ENCODE measurements at regions not wholly inside any gene's neighbourhood (a gene's known extent, or its start where the extent isn't known, plus 50 kb on each side); places are given as distances from the start of the nearest gene placed in this dataset.

DNA sequence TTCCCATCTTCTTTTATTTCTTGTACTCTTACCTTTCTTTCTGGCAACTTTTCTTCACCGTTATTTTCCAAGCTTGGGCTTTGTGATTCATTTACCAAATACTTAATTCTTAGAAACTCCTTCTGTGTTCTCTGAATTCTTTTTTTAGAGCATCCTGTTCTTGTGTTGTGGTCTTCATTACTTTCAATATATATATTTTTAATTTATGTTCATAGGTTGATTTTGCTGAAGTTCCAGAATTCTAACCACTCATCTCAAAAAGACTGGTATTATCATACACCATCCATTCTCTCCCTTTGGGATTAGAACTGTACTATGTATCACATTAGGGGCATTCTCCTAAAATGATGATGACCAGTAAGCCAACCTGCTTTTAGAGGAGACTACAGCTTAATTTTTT lies 362.3 kb upstream of the CBLB start:
- no peak for DNase-seq

DNA sequence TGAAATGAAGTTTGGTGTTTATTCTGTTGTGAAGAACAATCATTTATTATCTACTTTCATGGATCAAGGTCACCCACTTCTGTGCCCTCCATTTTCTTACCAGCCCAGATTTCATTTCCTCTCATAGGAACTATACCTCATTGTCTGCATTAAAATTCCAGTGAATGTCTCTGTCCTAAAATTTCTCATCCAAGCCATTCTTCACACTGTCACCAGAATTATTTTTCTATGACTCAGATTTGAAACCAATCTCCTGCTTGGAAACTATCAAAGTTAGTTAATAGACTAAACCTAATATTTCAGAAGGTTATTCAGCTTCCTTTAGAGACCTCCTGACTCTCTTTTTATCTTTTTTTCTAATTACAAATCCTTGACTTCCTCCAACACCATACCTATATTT lies 364.1 kb upstream of the CBLB start:
- no peak for DNase-seq

DNA sequence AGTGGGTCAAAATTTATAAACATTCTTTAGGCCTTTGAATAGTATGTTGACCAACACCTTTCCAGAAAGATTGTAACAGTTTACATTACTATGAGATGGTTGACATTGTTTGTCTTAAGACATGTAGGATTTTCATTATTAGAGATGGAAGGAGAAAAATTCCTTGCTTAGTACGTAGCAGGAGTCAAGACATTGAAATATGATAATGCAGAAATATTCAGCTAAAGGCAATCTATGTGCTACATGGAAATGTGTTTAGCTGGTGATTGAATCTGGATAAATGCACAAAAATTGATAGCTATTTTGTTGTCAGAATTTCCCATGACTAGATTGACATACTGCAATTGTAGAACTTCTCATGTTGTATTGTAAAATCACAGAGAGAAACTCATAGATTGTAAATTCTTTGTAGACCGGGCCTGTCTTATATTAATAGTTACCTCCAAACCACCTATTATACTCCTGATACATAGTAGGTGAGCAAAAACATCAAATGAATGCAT lies 370.4 kb upstream of the CBLB start:
- no peak for DNase-seq

DNA sequence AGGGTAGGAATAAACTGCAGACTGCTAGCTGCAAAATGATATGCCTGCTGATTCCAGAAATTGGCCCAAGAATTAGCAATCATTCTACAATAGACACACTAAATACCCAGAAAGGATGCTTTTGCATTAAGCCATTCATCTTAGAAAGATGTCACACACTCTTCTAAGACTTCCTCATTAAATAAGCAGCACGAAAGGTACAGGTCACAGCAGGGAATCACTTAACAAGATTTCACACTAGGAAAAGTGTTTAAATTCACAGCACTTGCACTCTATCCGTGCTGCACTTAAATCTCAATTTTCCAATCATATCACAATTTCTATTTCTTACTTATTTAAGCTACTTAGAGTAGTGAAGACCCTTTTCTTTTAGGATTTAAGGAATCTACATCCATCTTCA lies 372.8 kb upstream of the CBLB start:
- no peak for DNase-seq

DNA sequence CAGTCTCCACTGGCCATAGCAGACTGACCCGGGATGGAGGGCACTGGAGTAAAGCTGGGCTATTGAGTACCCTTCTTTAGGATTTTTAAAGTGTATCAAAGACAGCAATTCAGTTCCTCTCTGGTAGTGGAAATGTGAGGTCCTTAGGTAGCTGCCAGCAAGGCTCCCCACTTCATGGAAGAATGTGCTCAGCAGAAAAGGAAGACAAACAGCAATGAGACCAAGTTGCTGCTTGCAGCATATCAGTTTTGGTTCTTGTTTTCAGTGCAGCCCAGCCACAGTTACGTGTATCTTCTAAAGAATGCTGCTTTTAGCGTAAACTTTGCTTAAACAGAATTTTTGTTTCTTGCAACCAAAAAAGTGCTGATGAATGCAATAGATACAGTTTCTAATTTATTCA lies 374.0 kb upstream of the CBLB start:
- no peak for DNase-seq

DNA sequence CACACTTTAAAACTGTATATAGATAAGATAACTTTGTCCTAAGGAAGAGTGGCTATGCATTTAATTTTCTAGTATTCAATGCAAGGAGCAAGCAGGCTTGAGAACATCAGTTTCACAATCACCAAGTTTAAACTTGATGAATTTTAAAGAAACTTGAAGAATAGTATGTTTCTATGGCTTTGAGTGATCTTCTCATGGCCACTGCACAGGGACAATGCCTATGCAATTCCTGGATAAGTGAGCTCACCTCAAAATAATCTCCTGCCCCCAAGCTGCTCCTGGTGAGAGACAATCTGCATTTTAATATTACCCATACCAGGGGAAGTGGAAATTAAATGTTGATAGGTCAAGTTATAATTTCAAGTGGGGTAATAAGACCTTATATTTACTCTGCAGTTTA lies 376.6 kb upstream of the CBLB start:
- DNase-seq, result no peak

DNA sequence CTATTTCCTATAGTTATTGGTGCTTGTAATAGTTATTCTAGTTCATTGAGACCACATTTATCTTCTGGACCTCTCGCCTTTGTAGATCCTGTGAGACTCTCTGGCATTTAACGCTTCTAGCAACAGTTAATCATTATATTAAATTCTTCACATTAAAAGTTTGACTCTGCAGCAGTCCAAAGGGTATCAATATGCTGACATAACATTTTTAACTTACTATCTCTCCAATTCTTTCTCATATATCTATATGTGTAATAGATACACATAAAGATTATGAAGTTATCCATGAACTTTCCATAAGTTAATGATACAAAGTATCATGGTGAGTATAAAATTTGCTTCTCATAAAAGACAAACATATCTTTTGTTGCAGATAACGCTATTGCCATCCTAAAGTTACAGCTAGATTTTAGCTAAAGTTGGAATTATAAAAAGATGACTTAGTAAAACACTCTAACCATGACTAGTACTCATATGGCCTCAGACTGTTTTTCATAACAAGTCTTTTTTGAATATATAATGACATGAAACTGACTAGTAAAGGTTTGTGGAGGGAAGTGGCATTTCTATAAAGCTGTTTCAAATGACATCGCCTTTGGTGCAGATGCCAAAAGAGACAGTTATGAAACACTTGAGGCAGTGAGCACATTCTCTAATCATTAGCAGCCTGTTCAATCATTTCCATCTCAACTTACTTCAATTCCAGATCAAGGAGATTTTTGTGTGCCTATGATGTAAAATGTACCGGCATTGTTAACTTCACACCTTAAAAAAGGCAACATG lies 379.3 kb upstream of the CBLB start:
- no peak for DNase-seq

DNA sequence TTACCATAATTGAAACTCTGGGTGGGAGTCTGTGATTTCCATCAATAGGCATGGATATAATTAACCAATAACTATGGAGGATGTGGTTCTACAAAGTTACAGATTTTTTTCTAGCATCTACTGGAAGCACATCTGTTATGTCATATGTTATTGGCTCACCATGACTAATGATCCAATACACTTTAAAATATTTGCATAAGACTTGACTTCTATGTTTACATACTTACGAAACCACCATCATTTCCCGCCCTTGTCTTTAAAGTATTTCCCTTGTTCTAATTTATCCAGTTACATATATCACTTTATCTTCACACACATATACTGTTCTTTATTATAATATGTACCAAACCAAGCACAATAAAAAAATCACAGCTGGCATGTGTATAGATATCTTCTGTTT lies 380.3 kb upstream of the CBLB start:
- DNase-seq, result no peak

DNA sequence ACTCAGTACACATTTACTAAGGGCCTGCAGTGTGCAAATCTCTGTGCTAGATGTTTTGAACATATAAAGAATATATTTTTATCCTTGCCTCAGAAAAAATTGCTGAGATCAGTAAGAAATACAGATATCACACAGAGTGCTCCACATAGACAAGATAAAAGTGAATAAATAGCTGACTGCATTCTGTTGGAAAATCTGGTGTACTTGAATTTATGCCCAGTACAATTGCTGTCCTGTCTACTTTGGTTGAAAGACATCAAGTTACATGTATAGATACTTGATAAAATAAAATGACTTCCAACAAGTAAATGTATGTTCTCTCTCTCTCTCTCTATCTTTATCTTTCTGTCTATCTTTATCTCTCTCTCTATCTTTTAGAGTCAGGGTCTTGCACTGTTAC lies 381.2 kb upstream of the CBLB start:
- DNase-seq, result no peak

DNA sequence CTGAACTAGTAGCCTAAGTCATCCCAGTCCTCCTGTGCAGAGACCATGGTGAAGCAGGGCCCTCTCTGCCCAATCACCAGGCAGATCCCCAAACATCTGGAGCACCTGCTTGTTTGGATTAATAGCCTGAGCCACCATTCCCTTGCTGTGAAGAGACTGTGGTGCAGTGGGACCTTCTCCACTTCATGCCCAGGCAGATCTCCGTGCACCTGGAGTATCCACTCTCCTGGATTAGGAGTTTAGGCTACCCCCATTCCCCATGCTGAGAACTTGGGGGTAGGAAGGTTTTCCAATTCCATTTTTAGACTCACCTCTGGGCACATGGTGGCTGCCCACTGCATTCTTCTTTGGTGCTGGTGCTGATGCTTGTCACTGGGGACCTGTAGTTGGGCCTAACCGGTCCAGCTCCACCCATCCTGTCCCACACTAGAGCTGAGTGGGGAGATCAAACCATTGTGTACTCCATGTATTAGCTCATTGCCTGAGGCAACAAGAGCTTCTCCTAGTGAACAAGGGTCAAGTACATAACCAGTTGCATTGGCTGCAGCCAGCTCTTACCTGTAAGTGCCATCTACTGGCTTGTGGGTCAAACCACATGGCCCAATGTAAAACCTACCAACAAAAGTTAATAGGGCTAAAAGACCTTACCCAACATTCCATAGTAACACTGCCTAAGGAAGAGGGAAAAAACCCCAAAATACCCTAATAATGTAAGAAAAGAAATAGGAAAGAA lies 382.5 kb upstream of the CBLB start:
- DNase-seq, result no peak

DNA sequence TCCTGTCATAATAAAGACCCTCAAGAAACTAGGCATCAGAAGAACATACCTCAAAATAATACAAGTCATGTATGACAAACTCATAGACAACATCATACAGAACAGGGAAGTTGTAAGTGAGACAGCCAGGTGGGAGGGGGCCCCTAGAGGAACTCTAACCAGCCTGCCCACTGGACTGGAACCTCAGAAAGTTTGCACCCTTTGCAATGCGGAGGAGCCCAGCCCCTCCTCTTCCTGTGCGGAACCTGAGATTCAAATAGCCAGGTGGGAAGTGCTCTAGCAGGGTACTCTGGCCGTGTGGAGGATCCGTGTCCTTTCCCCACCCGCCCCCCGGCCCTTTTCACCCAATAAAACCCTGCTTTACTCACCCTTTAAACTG lies 387.0 kb upstream of the CBLB start:
- DNase-seq, result no peak

DNA sequence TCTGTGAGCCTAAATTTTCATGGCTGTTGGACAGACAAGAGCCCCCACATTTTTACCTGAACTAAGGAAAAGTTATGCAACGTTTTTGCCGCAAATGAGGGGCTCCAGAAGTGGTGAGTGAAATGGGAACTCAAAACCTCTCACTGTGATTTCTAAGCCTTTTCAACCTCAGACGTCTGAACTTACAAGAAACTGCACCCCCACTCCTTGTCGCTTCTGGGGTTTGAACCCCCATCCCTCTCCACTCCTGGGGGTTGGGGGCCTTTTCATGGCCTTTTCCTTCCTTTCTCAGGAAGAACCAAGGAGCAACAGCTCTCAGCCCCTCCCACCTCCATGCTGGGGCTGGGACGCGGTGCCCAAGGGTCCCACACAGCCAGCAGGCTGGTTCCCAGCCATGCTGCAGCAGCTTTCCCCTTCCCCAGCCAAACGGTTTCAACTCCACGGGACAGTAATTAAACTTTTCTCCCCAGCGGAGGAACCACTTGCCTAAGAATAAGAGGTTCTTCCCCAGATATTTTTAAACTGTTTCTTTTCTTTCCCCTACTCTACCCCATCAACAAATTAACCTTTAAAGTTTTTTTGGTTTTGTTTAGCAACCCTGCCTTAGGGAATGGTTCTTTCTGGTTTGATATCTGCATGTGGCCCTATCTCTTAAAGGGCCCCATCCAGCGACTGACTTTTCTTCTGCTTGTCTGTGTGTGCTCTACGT lies 387.6 kb upstream of the CBLB start:
- DNase-seq, result no peak

DNA sequence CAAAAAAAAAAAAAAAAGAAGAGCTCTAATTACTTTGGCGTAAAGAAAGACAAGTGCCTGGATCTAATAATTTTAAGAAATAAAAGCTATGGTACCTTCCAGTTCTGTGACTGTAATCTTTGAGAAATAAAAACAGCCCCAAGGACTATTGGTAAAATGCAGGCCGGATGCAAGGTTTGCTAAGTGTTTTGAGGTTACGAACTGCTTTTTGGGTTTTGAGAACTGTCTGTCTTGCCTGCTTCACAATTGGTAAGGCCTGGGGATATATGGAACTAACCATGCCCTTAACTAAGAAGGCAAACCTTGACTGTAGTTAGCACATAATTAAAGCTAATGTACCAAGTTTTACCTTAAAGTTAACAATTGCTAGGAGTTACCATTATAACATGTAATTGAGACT lies 388.4 kb upstream of the CBLB start:
- no peak for DNase-seq

DNA sequence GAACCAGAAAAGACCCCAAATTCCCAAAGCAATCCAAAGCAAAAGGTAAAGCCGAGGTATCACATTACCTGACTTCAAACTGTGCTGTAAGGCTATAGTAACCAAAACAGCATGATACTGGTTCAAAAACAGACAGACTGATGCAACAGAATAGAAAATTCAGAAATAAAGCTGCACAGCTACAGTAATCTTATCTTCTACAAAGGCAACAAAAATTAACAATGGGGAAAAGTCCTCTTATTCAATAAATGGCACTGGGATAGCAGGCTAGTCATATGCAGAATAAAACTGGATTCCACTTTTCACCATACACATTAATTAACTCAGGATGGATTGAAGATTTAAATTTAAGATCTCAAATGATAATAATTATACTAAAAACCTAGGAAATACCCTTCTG lies 392.6 kb upstream of the CBLB start:
- DNase-seq, result no peak

DNA sequence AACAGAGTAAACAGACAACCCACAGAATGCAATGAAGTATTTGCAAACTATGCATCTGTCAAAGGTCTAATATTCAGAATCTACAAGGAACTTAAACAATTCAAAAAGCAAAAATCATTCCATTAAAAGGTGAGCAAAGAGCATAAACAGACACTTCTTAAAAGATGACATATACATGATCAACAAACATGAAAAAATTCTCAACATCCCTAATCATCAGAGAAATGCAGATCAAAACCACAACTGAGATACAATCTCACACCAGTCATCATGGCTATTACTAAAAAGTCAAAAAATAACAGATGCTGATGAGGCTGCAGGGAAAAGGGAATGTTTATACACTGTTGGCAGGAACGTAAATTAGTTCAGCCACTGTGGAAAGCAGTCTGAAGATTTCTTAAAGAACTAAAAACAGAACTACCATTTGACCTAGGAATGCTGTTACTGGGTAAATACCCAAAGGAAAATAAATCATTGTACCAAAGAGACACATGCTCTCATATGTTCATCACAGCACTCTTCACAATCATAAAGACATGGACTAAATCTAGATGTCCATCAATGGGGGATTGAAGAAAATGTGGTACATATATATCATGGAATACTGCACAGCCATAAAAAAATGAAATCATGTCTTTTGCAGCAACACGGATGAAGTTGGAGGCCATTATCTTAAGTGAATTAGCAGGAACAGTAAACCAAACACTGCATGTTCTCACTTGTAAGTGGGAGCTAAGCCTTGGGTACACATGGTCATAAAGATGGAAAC lies 393.3 kb upstream of the CBLB start:
- DNase-seq, result no peak

DNA sequence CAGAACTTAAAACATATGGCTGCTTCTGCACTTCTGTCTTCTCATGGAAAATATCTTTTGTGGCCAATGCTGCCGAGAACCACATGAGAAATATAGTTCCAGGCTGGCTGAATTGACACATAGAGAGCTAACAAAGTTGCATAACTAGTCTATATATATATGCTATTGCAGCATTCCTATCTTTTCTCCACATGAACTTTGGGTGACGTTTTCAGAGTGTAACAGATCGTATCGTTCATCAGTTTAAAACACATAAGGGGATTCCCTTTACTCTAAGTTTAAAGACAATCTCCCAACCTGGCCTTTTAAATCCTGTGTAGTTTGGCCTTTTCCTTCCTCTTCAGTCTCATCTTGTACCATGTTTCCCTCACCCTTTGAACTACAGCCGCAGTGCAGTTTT lies 394.2 kb upstream of the CBLB start:
- no peak for DNase-seq

DNA sequence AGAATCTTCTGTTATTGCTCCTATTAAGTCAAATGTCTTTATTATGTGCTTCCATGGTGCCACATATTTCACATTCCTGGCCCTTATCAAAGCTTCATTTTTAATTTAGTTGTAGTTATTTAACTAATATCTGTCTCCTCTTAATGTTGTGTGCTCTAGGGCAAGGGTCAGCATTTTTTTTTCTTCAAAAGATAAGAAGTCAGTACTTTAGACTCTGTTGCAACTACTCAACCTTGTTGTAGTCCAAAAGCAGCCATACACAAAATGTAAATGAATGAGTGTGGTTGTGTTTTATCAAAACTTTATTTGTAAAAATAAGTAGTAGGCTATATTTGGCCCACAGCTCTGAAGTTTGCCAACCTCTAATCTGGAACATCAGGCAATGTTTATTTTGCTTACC lies 394.7 kb upstream of the CBLB start:
- DNase-seq, result no peak

DNA sequence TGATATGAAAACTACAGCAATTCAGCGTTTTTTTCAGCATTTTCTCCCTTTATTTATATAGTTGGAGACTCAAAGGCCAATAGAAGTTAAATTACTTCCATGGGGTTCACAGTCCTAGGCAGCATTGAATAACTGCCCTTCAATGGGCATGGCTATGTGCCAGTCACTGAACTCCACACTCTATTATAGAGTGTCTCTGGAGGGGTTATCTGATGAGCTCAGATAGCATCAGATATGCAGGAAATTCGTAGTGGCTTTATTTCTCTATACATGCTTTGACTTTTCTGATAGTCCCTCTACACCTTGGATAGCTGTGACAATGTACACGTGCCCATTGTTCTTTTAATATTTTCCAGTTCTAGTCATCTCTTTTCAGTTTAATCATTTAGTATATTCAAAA lies 396.9 kb upstream of the CBLB start:
- DNase-seq, result no peak

DNA sequence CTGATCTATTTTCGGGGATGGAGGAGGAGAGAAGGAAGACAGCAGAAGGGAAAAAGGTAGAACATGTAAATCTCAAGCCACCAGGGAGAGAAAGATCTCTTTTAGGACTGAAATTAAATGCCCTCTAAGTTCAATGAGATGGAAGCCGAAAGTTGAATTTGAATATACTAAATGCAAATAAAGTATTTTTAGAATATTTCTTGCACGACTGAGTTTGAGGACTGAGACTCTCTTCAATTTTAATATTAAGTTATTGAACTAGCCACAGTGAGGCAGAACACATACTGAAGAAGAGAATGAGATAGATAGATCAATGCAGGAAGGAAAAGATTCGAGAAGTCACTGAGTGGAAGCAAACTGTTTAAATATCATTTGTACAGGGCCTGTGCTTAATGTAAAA lies 399.9 kb upstream of the CBLB start:
- DNase-seq, result no peak

DNA sequence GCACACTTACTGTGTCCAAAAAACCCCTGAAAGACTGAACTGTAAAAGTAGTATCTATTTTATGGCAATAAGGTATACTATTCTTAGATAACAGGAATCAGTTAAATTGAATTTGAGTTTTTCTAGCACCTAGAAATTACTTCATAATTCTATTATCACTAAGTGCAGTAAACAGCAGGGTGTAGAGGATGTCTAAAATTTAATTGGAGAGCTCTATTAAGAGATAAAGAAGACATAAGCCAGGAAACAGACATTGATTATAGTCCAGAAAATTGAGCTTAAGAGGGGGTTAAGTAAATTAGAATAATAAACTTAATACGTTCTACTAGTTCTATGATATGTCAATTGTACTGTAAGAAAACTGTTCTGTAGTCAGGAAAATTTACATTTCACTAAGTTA lies 403.5 kb upstream of the CBLB start:
- no peak for DNase-seq

DNA sequence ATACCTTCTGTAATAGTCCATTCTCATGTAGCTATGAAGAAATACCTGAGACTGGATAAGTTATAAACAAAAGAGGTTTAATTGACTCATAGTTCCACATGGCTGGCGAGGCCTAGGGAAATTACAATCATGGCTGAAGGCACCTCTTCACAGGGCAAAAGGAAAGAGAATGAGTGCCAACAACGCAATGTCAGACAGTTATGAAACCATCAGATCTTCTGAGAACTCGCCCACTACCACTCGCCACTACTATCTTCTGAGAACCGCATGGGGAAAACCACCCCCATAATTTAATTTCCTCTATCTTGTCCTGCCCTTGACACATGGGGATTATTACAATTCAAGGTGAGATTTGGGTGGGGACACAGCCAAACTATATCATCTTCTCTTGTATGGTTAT lies 406.8 kb upstream of the CBLB start:
- DNase-seq, result no peak

DNA sequence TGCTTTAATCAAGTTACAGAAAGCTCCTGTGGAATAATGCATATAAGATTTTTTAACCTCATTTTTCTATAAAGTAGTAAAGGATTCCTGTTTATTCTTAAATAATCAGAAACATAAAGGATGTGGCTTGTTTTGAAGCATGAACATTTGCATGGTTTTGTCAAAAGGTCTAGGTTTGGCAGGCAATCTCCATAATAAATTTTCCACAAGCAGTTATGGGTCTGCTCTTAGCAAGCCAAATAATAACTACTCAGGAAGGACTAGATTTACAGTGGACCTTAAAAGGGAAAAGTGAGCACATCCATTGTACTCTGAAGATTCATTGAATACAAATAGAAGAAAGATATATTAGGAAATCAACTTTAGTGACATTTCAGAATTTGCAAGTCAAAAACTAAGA lies 407.3 kb upstream of the CBLB start:
- DNase-seq, result no peak

Measured in activated CD4-positive, alpha-beta T cell treated with anti-CD3 and anti-CD28 coated beads, Interleukin-2, amount 50 U/mL, for 48 hours (primary cell).